Esophagus mucosa (tissue), 1 donor: ENCODE measurements at regions not wholly inside any gene's neighbourhood (a gene's known extent, or its start where the extent isn't known, plus 50 kb on each side); places are given as distances from the start of the nearest gene placed in this dataset.

Experiments
- ATAC-seq: fragments of 200-7000 bp; cut with Tn5 transposase; one replicate; pipeline ENCODE4 v1.9.1; 2020
- donor health status: DM: yes; HTN: yes; CAD: no.

- no peak for ATAC-seq
Measured at GRCh38 chr2:195406886-195407603, 250.0 kb upstream of the SLC39A10 start.

- ATAC-seq = no peak
Measured at GRCh38 chr2:195404651-195405050, 252.4 kb upstream of the SLC39A10 start.

- no peak for ATAC-seq
Measured at GRCh38 chr2:195396479-195396878, 260.5 kb upstream of the SLC39A10 start.

- no peak for ATAC-seq
Measured at GRCh38 chr2:195395362-195395761, 261.7 kb upstream of the SLC39A10 start.

GRCh38 chr2:195392446-195393336, 264.3 kb upstream of the SLC39A10 start:
- ATAC-seq = no peak

GRCh38 chr2:195390686-195391321, 266.2 kb upstream of the SLC39A10 start:
- ATAC-seq = no peak

GRCh38 chr2:195388028-195388427, 269.0 kb upstream of the SLC39A10 start:
- no peak for ATAC-seq

- ATAC-seq = no peak
Measured at GRCh38 chr2:195382186-195382585, 274.8 kb upstream of the SLC39A10 start.

GRCh38 chr2:195370167-195370943, 286.7 kb upstream of the SLC39A10 start:
- no peak for ATAC-seq

GRCh38 chr2:195369218-195369587, 287.8 kb upstream of the SLC39A10 start:
- ATAC-seq = no peak

- ATAC-seq = no peak
Measured at GRCh38 chr2:195368249-195369217, 288.5 kb upstream of the SLC39A10 start.

- ATAC-seq = no peak
Measured at GRCh38 chr2:195367809-195368208, 289.2 kb upstream of the SLC39A10 start.

- peak; percentile 61 for ATAC-seq
Measured at GRCh38 chr2:195364015-195364965, 292.7 kb upstream of the SLC39A10 start.

GRCh38 chr2:195363496-195363895, 293.5 kb upstream of the SLC39A10 start:
- peak; percentile 56 for ATAC-seq

GRCh38 chr2:195360242-195360641, 296.8 kb upstream of the SLC39A10 start:
- no peak for ATAC-seq

- ATAC-seq = no peak
Measured at GRCh38 chr2:195359043-195359735, 297.8 kb upstream of the SLC39A10 start.

GRCh38 chr2:195356920-195357440, 300.0 kb upstream of the SLC39A10 start:
- no peak for ATAC-seq

GRCh38 chr2:195356026-195356425, 301.0 kb upstream of the SLC39A10 start:
- ATAC-seq = no peak

GRCh38 chr2:195352581-195352980, 304.4 kb upstream of the SLC39A10 start:
- no peak for ATAC-seq
